ENCODE measurements at regions not wholly inside any gene's neighbourhood (a gene's known extent, or its start where the extent isn't known, plus 50 kb on each side); places are given as distances from the start of the nearest gene placed in this dataset.

- DNase-seq (ENCODE audit: low spot score): no peak
Observed at GRCh38 chr5:60335913-60336312, 364.1 kb downstream of the DEPDC1B start.

GRCh38 chr5:60334281-60334713 lies 365.7 kb downstream of the DEPDC1B start:
- no peak for DNase-seq (ENCODE audit: low spot score)

- DNase-seq (ENCODE audit: low spot score): no peak
Observed at GRCh38 chr5:60333005-60333571, 366.9 kb downstream of the DEPDC1B start.

- DNase-seq (ENCODE audit: low spot score): no peak
Observed at GRCh38 chr5:60332244-60333004, 367.5 kb downstream of the DEPDC1B start.

- no peak for DNase-seq (ENCODE audit: low spot score)
Observed at GRCh38 chr5:60330236-60330635, 369.7 kb downstream of the DEPDC1B start.

GRCh38 chr5:60325870-60326269 lies 374.1 kb downstream of the DEPDC1B start:
- no peak for DNase-seq (ENCODE audit: low spot score)

- no peak for DNase-seq (ENCODE audit: low spot score)
Observed at GRCh38 chr5:60323596-60323995, 376.4 kb downstream of the DEPDC1B start.

- no peak for DNase-seq (ENCODE audit: low spot score)
Observed at GRCh38 chr5:60312098-60312497, 387.9 kb downstream of the DEPDC1B start.

GRCh38 chr5:60299944-60300343 lies 400.0 kb downstream of the DEPDC1B start:
- DNase-seq (ENCODE audit: low spot score): no peak

GRCh38 chr5:60297658-60298057 lies 402.3 kb downstream of the DEPDC1B start:
- no peak for DNase-seq (ENCODE audit: low spot score)

GRCh38 chr5:60295423-60295822 lies 401.9 kb upstream of the PDE4D start:
- peak; percentile 23 for DNase-seq (ENCODE audit: low spot score)

- DNase-seq (ENCODE audit: low spot score): no peak
Observed at GRCh38 chr5:60293518-60293917, 400.0 kb upstream of the PDE4D start.

GRCh38 chr5:60287174-60287771 lies 393.7 kb upstream of the PDE4D start:
- DNase-seq (ENCODE audit: low spot score): peak; percentile 8

GRCh38 chr5:60285910-60286309 lies 392.4 kb upstream of the PDE4D start:
- DNase-seq (ENCODE audit: low spot score): no peak

GRCh38 chr5:60280943-60281342 lies 387.4 kb upstream of the PDE4D start:
- no peak for DNase-seq (ENCODE audit: low spot score)

- DNase-seq (ENCODE audit: low spot score): no peak
Observed at GRCh38 chr5:60277941-60278340, 384.4 kb upstream of the PDE4D start.

GRCh38 chr5:60274747-60275146 lies 381.2 kb upstream of the PDE4D start:
- no peak for DNase-seq (ENCODE audit: low spot score)

- no peak for DNase-seq (ENCODE audit: low spot score)
Observed at GRCh38 chr5:60271517-60271916, 378.0 kb upstream of the PDE4D start.

- DNase-seq (ENCODE audit: low spot score): no peak
Observed at GRCh38 chr5:60267907-60268306, 374.4 kb upstream of the PDE4D start.

- no peak for DNase-seq (ENCODE audit: low spot score)
Observed at GRCh38 chr5:60263346-60263745, 369.8 kb upstream of the PDE4D start.

- no peak for DNase-seq (ENCODE audit: low spot score)
Observed at GRCh38 chr5:60262576-60263295, 369.2 kb upstream of the PDE4D start.

GRCh38 chr5:60261732-60262131 lies 368.2 kb upstream of the PDE4D start:
- DNase-seq (ENCODE audit: low spot score): no peak

- DNase-seq (ENCODE audit: low spot score): no peak
Observed at GRCh38 chr5:60260658-60261057, 367.1 kb upstream of the PDE4D start.

Measured in putamen (tissue), 1 donor.